ENCODE measurements at regions not wholly inside any gene's neighbourhood (a gene's known extent, or its start where the extent isn't known, plus 50 kb on each side); places are given as distances from the start of the nearest gene placed in this dataset.

GRCh38 chr1:5711079-5711478, 281.1 kb downstream of the NPHP4 start:
- no peak for DNase-seq

GRCh38 chr1:5709976-5710375, 282.2 kb downstream of the NPHP4 start:
- DNase-seq: no peak

GRCh38 chr1:5709461-5709975, 282.7 kb downstream of the NPHP4 start:
- no peak for DNase-seq

DNA sequence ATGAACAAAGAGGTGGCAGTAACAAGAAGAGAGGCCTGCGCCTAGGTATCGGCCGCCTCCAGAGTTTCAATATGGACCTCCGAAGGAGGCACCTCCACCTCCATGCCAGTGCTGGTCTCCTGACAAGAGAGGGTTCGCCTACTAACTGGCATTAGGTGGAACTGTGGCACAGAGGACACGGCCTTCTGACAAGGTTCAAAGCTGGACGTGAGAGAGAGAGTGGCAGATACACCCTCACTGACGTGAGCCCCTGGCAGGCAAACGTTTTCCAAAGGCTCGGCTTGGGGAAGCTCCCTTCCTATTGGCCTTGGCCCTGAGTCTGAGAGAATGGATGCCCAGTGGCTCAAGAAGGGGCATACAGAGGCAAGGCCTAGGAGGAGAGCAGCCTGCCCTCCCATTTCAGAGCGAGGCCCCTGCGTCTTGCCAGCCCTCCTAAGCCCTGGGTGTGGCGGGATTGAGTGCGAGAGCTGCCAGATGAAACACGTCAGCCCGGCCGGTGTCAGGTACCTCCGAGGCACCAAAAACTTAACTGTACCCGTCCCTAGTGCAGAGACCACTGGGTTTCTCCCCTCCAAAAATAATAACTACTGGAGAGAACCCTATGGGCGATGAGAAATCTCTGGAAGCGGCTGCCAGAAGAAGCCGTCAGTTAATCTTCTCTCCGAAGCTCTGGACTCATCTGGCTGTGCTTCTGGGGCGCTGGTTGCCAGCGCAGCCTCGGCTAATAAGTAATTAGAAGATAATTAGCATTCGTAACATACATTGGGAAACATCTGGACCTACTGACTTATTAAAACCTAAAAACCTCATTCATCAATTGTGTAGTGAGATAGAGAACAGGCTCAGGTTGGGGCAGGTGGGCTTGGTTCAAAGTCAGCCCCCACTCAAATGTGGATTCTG, 283.6 kb downstream of the NPHP4 start:
- DNase-seq: no peak

DNA sequence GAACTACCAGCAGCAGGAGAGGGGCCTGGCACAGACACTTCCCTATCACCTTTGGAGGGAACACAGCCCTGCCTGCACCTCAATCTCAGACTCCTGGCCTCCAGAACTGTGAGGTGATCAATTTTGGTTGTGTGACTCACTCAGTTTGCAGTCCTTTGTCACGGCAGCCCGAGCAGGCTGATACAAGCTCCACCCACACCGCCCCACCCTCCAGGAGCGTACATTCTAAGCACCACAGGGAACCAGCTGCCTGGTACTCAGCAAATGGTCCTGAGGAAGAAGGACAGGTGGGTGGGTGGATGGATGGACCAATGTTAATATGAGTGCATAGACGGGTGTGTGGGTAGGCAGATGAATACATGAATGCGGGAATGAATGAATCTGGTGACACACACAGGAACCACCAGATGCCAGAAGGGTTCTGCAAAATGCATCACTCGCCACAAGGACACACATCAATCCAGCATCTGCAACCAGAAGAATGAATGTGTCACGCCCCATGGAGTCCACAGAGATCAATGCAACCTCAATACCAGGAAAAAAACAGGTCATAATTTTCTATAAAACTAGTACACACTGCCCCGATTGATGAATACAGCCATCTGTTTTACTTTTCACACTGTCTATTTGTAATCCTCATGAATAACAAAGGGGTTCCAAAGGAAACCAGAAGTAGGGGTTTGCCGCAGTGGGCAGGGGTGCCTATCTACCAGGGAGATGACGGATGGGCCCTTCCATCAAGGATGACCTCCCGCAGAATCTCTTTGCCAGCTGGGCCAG, 284.5 kb downstream of the NPHP4 start:
- DNase-seq: no peak

- no peak for DNase-seq
Measured at GRCh38 chr1:5706239-5706638, 286.0 kb downstream of the NPHP4 start.

DNA sequence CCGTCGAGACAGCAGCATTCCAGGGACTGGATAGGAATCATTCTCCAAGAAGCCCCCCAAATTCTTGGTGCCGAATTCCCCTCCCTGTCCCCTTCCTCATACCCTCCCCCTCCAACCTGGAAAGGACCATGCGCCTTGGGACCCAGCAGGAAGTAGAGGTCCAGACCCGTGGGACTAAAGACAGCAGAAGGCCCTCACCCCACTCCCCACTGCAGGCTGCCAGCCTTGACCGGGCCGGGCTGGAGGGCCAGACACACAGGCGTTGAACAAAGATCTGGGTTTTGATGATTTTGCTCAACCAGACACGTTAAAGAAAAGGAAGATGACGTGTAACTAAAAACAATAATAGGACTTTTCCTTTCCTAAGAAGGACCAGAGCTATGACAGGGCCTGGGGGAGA, 286.5 kb downstream of the NPHP4 start:
- no peak for DNase-seq

DNA sequence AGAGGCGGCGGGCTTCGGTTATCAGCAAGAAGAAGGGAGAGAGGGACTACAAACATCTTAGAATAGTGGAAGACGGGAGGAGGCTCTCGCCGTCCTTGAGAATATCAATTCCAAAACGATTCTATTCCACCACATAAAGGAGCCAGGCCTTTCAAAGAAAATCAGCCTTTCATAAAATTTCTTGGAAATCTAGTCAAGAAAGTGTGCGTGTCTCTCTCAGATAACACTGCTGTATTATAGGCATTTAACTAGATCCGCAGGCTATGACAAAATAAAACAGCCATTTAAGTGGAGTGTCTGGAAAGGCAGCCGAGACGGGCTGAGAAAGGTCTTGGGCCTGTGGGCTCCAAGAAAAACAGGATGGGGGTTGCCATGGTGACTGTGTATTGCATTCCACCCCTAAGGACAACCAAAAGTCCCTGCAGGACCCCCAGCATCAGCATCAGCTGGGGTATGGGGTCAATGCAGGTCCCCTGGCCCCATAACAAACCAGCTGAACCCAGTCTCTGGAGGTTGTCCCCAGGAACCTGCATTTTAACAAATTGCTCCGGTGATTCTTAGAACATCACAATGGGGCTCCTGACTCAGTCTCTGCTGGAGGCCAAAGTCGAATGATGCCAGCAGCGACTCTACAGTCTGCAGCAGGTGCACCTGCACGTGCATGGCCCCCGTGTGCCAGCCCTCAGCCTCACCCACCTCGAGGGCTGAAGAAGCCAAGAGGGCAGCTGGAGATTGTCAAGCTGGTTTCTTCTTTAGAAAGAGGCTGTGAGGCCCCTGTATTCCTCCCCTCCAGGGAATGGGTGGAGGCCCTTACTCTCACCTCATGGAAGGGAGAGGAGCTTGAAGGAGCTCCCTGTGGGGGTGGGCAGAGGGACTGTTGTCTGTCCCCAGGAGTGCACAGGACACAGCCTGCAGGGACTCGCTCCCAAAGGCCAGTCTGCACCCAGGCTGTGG, 287.4 kb downstream of the NPHP4 start:
- no peak for DNase-seq

DNA sequence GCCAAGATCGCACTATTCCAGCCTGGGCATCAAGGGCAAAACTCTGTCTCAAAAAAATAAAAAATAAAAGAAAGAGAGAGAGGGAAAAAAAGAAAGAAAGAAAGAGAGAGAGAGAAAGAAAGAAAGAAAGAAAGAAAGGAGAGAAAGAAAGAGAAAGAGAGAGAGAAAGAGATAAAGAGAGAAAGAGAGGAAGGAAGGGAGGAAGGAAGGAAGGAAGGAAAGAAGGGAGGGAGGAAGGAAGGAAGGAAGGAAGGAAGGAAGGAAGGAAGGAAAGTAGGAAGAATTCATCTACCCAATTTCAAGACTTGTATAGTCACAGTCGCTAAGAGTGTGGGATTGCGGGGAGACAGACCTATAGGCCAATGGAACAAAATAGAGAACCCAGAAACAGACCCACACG, 290.6 kb downstream of the NPHP4 start:
- no peak for DNase-seq

GRCh38 chr1:5693568-5693967, 298.7 kb downstream of the NPHP4 start:
- no peak for DNase-seq

DNA sequence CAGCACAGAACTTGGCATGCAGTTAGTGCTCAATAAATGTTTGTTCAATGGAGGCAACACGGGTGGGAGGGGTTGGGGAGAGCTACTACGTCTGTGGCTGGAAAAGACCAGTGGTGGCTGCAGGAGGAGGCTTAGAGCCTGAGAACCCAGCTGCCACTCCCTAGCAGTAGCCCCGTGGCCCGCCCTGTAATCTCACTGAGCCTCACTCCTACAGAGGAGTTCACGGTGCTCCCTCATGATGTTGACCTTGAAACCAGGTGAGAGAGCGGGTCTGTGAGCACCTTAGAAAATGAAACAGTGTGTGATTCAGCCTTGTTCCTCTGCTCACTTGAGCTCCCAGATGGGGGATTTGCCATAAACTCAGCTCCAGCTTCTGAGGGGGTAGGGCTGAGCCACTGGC, 299.6 kb downstream of the NPHP4 start:
- DNase-seq: no peak

DNA sequence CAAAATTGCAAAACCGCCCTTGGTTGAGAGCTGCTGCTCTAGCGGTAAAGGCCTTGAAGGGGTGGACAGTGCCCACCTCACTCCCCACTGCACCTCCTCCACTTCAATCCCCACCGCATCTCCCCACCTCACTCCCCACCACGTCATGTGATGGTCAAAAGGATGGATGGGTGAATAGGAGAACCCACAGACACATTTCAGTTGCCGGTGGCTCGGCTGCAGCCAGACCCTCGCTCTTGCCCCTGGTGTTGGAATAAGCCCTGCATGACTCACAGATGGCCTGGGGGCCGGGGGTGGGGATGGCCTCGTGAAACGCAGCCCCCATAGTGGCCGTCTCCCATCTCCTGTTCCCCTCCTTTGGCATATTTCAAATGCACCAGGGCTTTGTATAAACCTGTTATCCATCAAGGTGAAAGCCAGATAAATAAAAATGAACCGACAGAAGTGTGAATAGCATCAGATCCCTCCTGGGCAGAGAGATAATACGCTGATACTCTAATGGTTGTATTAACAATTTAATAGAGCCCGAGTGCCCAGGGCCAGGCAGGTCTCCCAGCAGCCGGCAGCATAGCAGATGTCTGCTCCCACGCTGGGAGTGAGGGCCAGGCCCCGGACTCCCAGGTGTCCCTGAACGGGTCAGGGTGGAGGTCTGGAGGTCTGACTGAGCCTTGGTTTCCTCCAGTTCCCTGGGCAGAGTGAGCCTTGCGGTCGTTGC, 300.3 kb downstream of the NPHP4 start:
- no peak for DNase-seq

- DNase-seq: no peak
Measured at GRCh38 chr1:5690898-5691297, 301.3 kb downstream of the NPHP4 start.

GRCh38 chr1:5690291-5690690, 301.9 kb downstream of the NPHP4 start:
- DNase-seq: no peak

GRCh38 chr1:5688081-5689077, 303.8 kb downstream of the NPHP4 start:
- DNase-seq: no peak

DNA sequence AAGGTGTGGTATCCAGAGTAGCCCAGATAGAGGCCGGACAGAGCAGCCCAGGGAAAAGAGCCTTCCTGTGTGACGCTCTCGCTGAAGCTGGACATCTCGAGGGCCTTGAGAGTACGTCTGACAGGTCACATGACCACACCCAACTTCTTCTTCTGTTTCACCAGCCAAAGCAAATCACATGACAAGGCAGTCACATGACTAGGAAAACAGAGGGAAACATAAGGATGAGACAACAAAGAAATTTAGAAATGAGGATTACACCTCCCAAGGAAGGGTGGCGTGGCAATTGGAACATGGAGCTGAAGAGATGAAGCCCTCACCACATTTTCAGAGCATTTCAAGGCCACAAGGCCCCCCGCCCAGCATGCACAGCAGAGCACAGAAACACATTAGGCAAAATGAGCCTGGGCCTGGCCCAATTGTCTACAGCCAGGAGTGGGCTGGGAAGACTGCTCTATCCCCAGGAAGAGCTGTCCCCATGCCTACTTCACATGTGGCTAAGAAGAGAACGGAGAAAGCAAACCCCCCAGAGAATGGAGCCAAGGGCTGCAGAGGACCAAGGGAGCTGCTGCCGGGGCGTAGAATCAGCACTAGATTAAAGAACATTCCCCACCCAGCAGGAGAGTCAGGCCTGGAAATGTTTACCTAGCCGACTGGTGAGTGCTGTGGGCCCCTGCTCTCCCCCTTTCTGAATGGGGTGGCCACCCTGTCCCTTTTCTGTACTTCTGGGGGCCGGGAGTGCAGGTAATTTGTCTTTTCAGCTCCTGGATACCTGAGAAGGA, 305.1 kb downstream of the NPHP4 start:
- DNase-seq: no peak

DNA sequence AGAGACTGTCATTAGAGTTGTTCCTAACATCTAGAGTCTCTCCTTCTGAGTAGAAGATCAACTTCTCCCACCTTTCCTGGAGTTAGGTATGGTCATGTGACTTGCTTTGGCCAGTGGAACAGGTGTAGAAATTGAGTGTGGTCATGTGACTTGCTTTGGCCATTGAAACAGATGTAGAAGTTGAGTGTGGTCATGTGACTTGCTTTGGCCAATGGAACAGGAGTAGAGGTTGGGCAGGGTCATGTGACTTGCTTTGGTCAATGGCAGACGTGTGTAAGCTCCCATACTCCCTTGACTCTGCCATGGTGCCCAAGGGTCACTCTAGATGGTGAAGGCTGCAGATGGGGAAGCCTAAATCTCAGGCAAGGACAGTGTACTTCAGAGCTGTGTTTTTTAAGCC, 306.0 kb downstream of the NPHP4 start:
- DNase-seq: no peak

DNA sequence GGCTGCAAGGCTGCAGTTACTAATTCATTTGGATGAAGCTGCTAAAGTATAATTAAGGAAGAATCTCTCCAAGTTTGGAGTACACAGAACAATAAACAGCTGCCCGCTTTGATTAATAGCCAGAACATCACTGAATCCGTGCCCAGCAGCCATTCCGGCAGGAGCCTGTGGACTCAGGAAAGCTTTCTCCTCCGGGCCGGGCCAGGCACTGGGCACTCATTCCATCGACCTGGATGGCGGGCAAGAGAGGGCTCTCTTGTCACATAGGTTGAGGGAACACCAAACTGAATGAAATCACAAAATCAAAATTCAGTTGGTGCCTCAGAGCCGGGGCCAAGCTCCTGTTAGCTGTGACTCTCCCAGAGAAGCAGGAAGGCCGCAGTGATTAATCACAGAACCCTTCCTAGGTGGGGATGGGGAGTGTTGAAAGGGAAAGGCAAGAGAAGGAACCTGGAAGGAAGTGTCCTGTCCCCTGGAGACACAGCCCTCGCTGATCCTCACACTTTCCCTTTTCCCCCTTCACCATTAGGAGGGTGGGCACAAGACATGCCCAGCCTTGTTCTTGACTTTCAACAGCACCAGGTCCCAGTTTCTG, 306.7 kb downstream of the NPHP4 start:
- no peak for DNase-seq

DNA sequence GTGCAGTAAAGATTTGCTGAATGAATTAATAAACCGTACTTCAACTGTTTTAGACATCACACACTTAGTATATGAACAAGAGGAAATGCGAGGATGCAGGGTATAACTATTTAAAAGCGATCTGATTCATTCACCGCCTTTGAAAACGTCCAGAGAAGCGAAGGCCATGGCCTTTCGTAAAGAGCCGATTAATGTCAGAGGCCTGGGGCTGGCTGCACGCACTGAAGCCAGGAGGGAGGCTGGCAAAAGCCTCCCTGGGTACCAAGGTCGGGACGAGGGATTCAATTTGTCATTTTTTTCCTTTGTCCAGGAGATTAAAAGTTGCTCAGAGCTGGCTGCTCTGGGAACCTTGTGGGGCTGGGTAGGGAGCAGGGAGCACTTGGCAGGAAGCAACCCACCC, 307.4 kb downstream of the NPHP4 start:
- no peak for DNase-seq

GRCh38 chr1:5683446-5683845, 308.8 kb downstream of the NPHP4 start:
- DNase-seq: no peak

All from CD4-positive, alpha-beta T cell treated with Interferon gamma for 1 hour (primary cell).